HepG2 (cell line): ENCODE measurements at regions not wholly inside any gene's neighbourhood (a gene's known extent, or its start where the extent isn't known, plus 50 kb on each side); places are given as distances from the start of the nearest gene placed in this dataset.

Experiments used
- CEBPG ChIP-seq: IDR thresholded peaks from 2 replicates; pipeline ENCODE4 v1.6.1; 2016
- POLR2AphosphoS2 ChIP-seq: IDR thresholded peaks from 2 replicates; pipeline ENCODE4 v1.6.1; 2011; ENCODE audit warnings: low read depth, low read length, improper control_type of control experiment
- RFX1 ChIP-seq: fragments of 450-650 bp; IDR thresholded peaks from 2 replicates; pipeline ENCODE4 v1.6.1; 2017
- RFX3 ChIP-seq: IDR thresholded peaks from 2 replicates; pipeline ENCODE4 v1.6.1; 2016; ENCODE audit warnings: missing biosample characterization, missing genetic modification reagents
- SMC3 ChIP-seq: IDR thresholded peaks from 2 replicates; pipeline ENCODE4 v1.6.1; 2011; ENCODE audit warnings: low read length, improper control_type of control experiment
- ZMAT3 ChIP-seq: sonication (generic); formaldehyde crosslinking; conservative IDR thresholded peaks from 2 replicates; pipeline ENCODE4 v1.7.0; 2021; ENCODE audit warnings: missing genetic modification reagents
- ZNF230 ChIP-seq: sonication (generic); formaldehyde crosslinking; IDR thresholded peaks from 2 replicates; pipeline ENCODE4 v1.4.0; 2020; ENCODE audit warnings: mild to moderate bottlenecking, missing genetic modification reagents
- ZNF264 ChIP-seq: sonication (generic); formaldehyde crosslinking; IDR thresholded peaks from 2 replicates; pipeline ENCODE4 v1.4.0; 2020; ENCODE audit warnings: missing genetic modification reagents
- ZNF354B ChIP-seq: sonication (generic); formaldehyde crosslinking; IDR thresholded peaks from 2 replicates; pipeline ENCODE4 v1.8.0; 2022; ENCODE audit warnings: mild to moderate bottlenecking, missing genetic modification reagents
- ZNF567 ChIP-seq: sonication (generic); formaldehyde crosslinking; IDR thresholded peaks from 2 replicates; pipeline ENCODE4 v1.8.1; 2023; ENCODE audit warnings: mild to moderate bottlenecking, missing genetic modification reagents, borderline replicate concordance
- ZNF788 ChIP-seq: sonication (generic); formaldehyde crosslinking; IDR thresholded peaks from 2 replicates; pipeline ENCODE4 v1.5.0; 2020; ENCODE audit warnings: mild to moderate bottlenecking, missing genetic modification reagents, borderline replicate concordance
- TF ChIP-seq, protein P1 (sequence below): sonication (generic); formaldehyde crosslinking; IDR thresholded peaks from 2 replicates; pipeline ENCODE4 v1.4.0; 2020; ENCODE audit warnings: low read depth, missing genetic modification reagents
- TF ChIP-seq, protein P2 (sequence below): sonication (generic); formaldehyde crosslinking; IDR thresholded peaks from 2 replicates; pipeline ENCODE4 v1.4.0; 2020; ENCODE audit warnings: missing genetic modification reagents
- TF ChIP-seq, protein P3 (sequence below): sonication (generic); formaldehyde crosslinking; conservative IDR thresholded peaks from 2 replicates; pipeline ENCODE4 v1.5.0; 2020; ENCODE audit warnings: missing genetic modification reagents
- TF ChIP-seq, protein P4 (sequence below): sonication (generic); formaldehyde crosslinking; IDR thresholded peaks from 2 replicates; pipeline ENCODE4 v1.4.0; 2020; ENCODE audit warnings: missing genetic modification reagents, borderline replicate concordance
- TF ChIP-seq, protein P5 (sequence below): sonication (generic); formaldehyde crosslinking; IDR thresholded peaks from 2 replicates; pipeline ENCODE4 v1.9.0; 2021; ENCODE audit warnings: missing genetic modification reagents, mild to moderate bottlenecking, borderline replicate concordance

DNA sequence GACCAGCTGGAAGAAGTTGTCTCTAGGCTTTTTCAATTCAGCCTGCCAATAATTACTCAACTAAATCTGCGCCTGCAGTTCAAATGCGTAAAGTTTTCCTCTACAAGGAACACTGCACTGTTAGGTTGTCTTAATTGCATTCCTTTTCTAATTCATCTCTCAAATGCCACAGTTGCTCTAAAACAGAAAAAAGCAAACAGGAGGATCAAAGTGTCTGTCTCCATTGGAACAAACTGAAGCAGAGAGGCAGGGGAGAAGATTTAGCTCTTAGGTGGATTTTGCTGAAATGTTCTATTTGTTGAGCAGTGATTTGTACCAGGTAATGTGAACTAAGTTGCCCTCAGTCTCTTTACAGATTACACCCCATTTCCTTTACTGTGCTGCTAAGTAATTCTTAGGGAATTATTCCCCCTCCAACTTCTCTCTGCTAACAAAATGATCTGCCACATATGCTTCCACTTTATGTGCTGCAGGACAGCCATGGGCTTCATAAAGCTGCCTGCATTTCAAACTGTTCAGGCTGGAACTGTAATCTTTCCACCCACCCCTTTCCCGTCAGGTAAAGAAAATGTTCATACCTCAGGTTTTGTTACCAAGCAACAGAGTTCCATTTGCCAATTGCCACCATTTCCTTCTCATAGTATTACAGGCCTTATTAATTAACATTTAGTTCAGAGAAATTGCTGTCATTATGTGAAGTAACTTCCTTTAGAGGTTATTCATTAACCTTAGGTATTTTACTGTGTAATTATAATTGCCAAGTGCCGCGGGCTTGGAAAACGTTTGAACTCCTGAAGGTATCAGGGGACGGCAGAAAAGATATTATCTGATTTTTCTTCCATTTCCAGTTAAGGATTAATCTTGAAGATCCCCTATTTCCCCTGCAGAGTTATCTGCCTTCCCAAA is 149.3 kb downstream of the SPRY1 start (continued):
- TF ChIP-seq CEBPG (CRISPR knock-in tag) (peak; percentile 47; the same call in 1 of the 2 replicates), RFX1 (no peak; the same call in 1 of the 2 replicates), RFX3 (no peak), ZNF264 (no peak), ZNF567 (CRISPR knock-in tag) (no peak), POLR2AphosphoS2 (no peak), ZNF354B (CRISPR knock-in tag) (no peak), SMC3 (0 out of 2 replicates have a peak, but pooled peaks have one; percentile 1), ZMAT3 (CRISPR knock-in tag) (no peak), ZNF788 (CRISPR knock-in tag) (no peak), ZNF230 (CRISPR knock-in tag) (no peak)
- TF ChIP-seq, protein P1, sequence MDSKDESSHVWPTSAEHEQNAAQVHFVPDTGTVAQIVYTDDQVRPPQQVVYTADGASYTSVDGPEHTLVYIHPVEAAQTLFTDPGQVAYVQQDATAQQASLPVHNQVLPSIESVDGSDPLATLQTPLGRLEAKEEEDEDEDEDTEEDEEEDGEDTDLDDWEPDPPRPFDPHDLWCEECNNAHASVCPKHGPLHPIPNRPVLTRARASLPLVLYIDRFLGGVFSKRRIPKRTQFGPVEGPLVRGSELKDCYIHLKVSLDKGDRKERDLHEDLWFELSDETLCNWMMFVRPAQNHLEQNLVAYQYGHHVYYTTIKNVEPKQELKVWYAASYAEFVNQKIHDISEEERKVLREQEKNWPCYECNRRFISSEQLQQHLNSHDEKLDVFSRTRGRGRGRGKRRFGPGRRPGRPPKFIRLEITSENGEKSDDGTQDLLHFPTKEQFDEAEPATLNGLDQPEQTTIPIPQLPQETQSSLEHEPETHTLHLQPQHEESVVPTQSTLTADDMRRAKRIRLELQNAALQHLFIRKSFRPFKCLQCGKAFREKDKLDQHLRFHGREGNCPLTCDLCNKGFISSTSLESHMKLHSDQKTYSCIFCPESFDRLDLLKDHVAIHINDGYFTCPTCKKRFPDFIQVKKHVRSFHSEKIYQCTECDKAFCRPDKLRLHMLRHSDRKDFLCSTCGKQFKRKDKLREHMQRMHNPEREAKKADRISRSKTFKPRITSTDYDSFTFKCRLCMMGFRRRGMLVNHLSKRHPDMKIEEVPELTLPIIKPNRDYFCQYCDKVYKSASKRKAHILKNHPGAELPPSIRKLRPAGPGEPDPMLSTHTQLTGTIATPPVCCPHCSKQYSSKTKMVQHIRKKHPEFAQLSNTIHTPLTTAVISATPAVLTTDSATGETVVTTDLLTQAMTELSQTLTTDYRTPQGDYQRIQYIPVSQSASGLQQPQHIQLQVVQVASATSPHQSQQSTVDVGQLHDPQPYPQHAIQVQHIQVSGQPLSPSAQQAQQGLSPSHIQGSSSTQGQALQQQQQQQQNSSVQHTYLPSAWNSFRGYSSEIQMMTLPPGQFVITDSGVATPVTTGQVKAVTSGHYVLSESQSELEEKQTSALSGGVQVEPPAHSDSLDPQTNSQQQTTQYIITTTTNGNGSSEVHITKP (CRISPR knock-in tag), result no peak
- TF ChIP-seq, protein P2, sequence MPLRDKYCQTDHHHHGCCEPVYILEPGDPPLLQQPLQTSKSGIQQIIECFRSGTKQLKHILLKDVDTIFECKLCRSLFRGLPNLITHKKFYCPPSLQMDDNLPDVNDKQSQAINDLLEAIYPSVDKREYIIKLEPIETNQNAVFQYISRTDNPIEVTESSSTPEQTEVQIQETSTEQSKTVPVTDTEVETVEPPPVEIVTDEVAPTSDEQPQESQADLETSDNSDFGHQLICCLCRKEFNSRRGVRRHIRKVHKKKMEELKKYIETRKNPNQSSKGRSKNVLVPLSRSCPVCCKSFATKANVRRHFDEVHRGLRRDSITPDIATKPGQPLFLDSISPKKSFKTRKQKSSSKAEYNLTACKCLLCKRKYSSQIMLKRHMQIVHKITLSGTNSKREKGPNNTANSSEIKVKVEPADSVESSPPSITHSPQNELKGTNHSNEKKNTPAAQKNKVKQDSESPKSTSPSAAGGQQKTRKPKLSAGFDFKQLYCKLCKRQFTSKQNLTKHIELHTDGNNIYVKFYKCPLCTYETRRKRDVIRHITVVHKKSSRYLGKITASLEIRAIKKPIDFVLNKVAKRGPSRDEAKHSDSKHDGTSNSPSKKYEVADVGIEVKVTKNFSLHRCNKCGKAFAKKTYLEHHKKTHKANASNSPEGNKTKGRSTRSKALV (CRISPR knock-in tag), result no peak
- TF ChIP-seq, protein P3, sequence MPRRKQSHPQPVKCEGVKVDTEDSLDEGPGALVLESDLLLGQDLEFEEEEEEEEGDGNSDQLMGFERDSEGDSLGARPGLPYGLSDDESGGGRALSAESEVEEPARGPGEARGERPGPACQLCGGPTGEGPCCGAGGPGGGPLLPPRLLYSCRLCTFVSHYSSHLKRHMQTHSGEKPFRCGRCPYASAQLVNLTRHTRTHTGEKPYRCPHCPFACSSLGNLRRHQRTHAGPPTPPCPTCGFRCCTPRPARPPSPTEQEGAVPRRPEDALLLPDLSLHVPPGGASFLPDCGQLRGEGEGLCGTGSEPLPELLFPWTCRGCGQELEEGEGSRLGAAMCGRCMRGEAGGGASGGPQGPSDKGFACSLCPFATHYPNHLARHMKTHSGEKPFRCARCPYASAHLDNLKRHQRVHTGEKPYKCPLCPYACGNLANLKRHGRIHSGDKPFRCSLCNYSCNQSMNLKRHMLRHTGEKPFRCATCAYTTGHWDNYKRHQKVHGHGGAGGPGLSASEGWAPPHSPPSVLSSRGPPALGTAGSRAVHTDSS (CRISPR knock-in tag), result no peak
- TF ChIP-seq, protein P4, sequence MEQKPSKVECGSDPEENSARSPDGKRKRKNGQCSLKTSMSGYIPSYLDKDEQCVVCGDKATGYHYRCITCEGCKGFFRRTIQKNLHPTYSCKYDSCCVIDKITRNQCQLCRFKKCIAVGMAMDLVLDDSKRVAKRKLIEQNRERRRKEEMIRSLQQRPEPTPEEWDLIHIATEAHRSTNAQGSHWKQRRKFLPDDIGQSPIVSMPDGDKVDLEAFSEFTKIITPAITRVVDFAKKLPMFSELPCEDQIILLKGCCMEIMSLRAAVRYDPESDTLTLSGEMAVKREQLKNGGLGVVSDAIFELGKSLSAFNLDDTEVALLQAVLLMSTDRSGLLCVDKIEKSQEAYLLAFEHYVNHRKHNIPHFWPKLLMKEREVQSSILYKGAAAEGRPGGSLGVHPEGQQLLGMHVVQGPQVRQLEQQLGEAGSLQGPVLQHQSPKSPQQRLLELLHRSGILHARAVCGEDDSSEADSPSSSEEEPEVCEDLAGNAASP (CRISPR knock-in tag), result no peak
- TF ChIP-seq, protein P5, sequence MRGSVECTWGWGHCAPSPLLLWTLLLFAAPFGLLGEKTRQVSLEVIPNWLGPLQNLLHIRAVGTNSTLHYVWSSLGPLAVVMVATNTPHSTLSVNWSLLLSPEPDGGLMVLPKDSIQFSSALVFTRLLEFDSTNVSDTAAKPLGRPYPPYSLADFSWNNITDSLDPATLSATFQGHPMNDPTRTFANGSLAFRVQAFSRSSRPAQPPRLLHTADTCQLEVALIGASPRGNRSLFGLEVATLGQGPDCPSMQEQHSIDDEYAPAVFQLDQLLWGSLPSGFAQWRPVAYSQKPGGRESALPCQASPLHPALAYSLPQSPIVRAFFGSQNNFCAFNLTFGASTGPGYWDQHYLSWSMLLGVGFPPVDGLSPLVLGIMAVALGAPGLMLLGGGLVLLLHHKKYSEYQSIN, result no peak
